ENCODE measurements at regions not wholly inside any gene's neighbourhood (a gene's known extent, or its start where the extent isn't known, plus 50 kb on each side); places are given as distances from the start of the nearest gene placed in this dataset.

- Mint-ChIP-seq H3K36me3 (no peaks in the 10 kb centered on the region), H3K27ac (no peak overlapping the region), H3K27me3 (no peaks in the 10 kb centered on the region), H3K4me1 (ENCODE audit: unreplicated experiment) (no peaks in the 10 kb centered on the region), H3K9me3 (peaks cover 13% of the 10 kb centered on the region), H3K4me3 (no peak overlapping the region)
- no peak for DNase-seq (ENCODE audit: extremely low spot score, unreplicated experiment)
- no peak for TF ChIP-seq CTCF (conservative IDR thresholded peaks at IDR 0.05)
Measured at GRCh38 chr7:153941061-153941460, 111.1 kb upstream of the DPP6 start.

- Mint-ChIP-seq H3K4me1 (ENCODE audit: unreplicated experiment) (no peaks in the 10 kb centered on the region), H3K27ac (no peak overlapping the region), H3K9me3 (peaks cover 20% of the 10 kb centered on the region), H3K4me3 (no peak overlapping the region), H3K27me3 (no peaks in the 10 kb centered on the region), H3K36me3 (no peaks in the 10 kb centered on the region)
- DNase-seq (ENCODE audit: extremely low spot score, unreplicated experiment), result no peak
- no peak for TF ChIP-seq CTCF (conservative IDR thresholded peaks at IDR 0.05)
Measured at GRCh38 chr7:153942036-153942435, 110.2 kb upstream of the DPP6 start.

GRCh38 chr7:153943457-153943856 lies 108.7 kb upstream of the DPP6 start:
- no peak overlapping the region for H3K27ac Mint-ChIP-seq

DNA sequence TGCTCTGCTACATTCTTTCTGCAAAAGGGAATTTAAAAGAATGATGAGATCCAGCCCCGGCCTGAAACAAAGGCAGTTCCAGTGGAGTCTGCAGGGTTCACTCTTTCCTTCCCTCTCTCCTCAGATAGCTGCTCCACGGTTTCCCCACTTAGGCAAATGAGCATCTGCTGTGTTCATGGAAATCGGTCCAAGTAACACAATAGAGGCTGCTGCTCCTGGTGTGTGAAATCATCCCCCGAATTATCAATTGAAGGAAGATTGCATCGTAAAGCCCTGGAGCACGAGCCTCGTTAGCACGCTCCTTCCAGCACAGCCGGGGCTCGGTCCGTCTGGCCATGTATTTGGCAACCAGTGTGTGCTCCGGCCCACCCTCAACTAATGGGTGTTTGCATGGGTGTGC lies 108.3 kb upstream of the DPP6 start:
- H3K4me3 Mint-ChIP-seq, result no peak overlapping the region
- no peaks in the 10 kb centered on the region for H3K27me3 Mint-ChIP-seq
- no peaks in the 10 kb centered on the region for H3K4me1 Mint-ChIP-seq (ENCODE audit: unreplicated experiment)
- H3K9me3 Mint-ChIP-seq, result peaks cover 20% of the 10 kb centered on the region
- TF ChIP-seq CTCF (conservative IDR thresholded peaks at IDR 0.05), result no peak
- no peaks in the 10 kb centered on the region for H3K36me3 Mint-ChIP-seq
- H3K27ac Mint-ChIP-seq, result no peak overlapping the region
- no peak for DNase-seq (ENCODE audit: extremely low spot score, unreplicated experiment)

More at GRCh38 chr7:153943457-153943856, 108.7 kb upstream of the DPP6 start:
- no peak for TF ChIP-seq CTCF (conservative IDR thresholded peaks at IDR 0.05)
- DNase-seq (ENCODE audit: extremely low spot score, unreplicated experiment), result no peak
- Mint-ChIP-seq H3K4me3 (no peak overlapping the region), H3K36me3 (no peaks in the 10 kb centered on the region), H3K9me3 (peaks cover 20% of the 10 kb centered on the region), H3K27me3 (no peaks in the 10 kb centered on the region), H3K4me1 (ENCODE audit: unreplicated experiment) (no peaks in the 10 kb centered on the region)

- H3K4me1 Mint-ChIP-seq (ENCODE audit: unreplicated experiment), result no peaks in the 10 kb centered on the region
- H3K27ac Mint-ChIP-seq, result no peak overlapping the region
- no peak overlapping the region for H3K4me3 Mint-ChIP-seq
- DNase-seq (ENCODE audit: extremely low spot score, unreplicated experiment), result no peak
- H3K27me3 Mint-ChIP-seq, result no peaks in the 10 kb centered on the region
- peaks cover 5% of the 10 kb centered on the region for H3K36me3 Mint-ChIP-seq
- TF ChIP-seq CTCF (conservative IDR thresholded peaks at IDR 0.05), result no peak
- peaks cover 35% of the 10 kb centered on the region for H3K9me3 Mint-ChIP-seq
Measured at GRCh38 chr7:153948060-153948459, 104.1 kb upstream of the DPP6 start.

GRCh38 chr7:153951316-153951715 lies 100.9 kb upstream of the DPP6 start:
- TF ChIP-seq CTCF (conservative IDR thresholded peaks at IDR 0.05), result no peak
- Mint-ChIP-seq H3K36me3 (peaks cover 5% of the 10 kb centered on the region), H3K4me3 (no peak overlapping the region), H3K9me3 (peaks cover 28% of the 10 kb centered on the region), H3K4me1 (ENCODE audit: unreplicated experiment) (no peaks in the 10 kb centered on the region), H3K27me3 (no peaks in the 10 kb centered on the region), H3K27ac (no peak overlapping the region)
- DNase-seq (ENCODE audit: extremely low spot score, unreplicated experiment), result no peak
